Endothelial cell of umbilical vein (primary cell): ENCODE measurements at regions not wholly inside any gene's neighbourhood (a gene's known extent, or its start where the extent isn't known, plus 50 kb on each side); places are given as distances from the start of the nearest gene placed in this dataset.

Source experiments
- BruUV-seq: library from RNA; stranded (reverse); fragments of 400-500 nt; replicated peaks from 2 replicates; lab custom pipeline; 2021; lab: Mats Ljungman, UMichigan
- CTCF ChIA-PET: fragments of 300-600, 350-600 bp; sonication (Branson Sonifier 250); formaldehyde crosslinking; loops from one replicate; lab custom pipeline; 2021; ENCODE audit warnings: antibody characterized with exemption, inconsistent platforms; lab: Charles Lee
- POLR2A ChIA-PET: fragments of 300-600, 350-600 bp; sonication (Branson Sonifier 250); formaldehyde crosslinking; loops from one replicate; lab custom pipeline; 2021; ENCODE audit warnings: antibody characterized with exemption, inconsistent platforms; lab: Charles Lee
- DNase-seq: peaks from one replicate; pipeline ENCODE4 v3.0.0-alpha.2; 2011; ENCODE audit warnings: low read depth, low spot score
- FAIRE-seq: peaks from 2 replicates; lab custom pipeline; 2011; peaks lifted over from hg19 to GRCh38; lab: Jason Lieb, UNC
- H2AFZ ChIP-seq: 2 replicates; pipeline ENCODE4 v1.6.0; 2012; ENCODE audit warnings: low read depth, low read length, control low read depth, inconsistent platforms
- H3K27ac ChIP-seq: 2 replicates; pipeline ENCODE4 v1.5.1; 2011; ENCODE audit warnings: low read depth, mild to moderate bottlenecking, control low read depth, low read length, moderate library complexity; ENCODE audit not compliant: insufficient read depth
- H3K27me3 ChIP-seq, 2 experiments: 2 replicates each; pipeline versions ENCODE4 v1.6.0 to v1.6.1; 2011; ENCODE audit warnings: low read length in 2 of 2, mixed read lengths in 1 of 2; ENCODE audit not compliant: control insufficient read depth in 2 of 2, insufficient read depth in 2 of 2
- H3K36me3 ChIP-seq, 2 experiments: 2 replicates in 1 of 2; 3 replicates in 1 of 2; pipeline ENCODE4 v1.5.1; 2011; ENCODE audit warnings: low read length in 2 of 2, mild to moderate bottlenecking in 1 of 2, moderate library complexity in 1 of 2; ENCODE audit not compliant: control insufficient read depth in 2 of 2, insufficient read depth in 2 of 2; ENCODE audit errors: extremely low read depth in 1 of 2
- H3K4me1 ChIP-seq: 3 replicates; pipeline ENCODE4 v1.5.1; 2011; ENCODE audit warnings: mild to moderate bottlenecking, low read length; ENCODE audit not compliant: control insufficient read depth, insufficient read depth; ENCODE audit errors: extremely low read depth
- H3K4me2 ChIP-seq: 2 replicates; pipeline ENCODE4 v1.6.1; 2011; ENCODE audit warnings: low read length, control low read depth, mixed read lengths; ENCODE audit not compliant: insufficient read depth
- H3K4me3 ChIP-seq, 3 experiments: fragments of 200-600 bp in 1 of 3; sonication (generic), shearing (Covaris generic) in 1 of 3; replicated peaks in 1 of 3; 2 replicates each; pipeline ENCODE4 v1.5.1; 2011 to 2016; ENCODE audit warnings: control low read depth in 3 of 3, low read length in 3 of 3, mild to moderate bottlenecking in 2 of 3, inconsistent platforms in 1 of 3, low read depth in 1 of 3, moderate library complexity in 1 of 3; ENCODE audit not compliant: insufficient read depth in 1 of 3
- H3K79me2 ChIP-seq: 2 replicates; pipeline ENCODE4 v1.6.0; 2012; ENCODE audit warnings: low read length, inconsistent platforms; ENCODE audit not compliant: control insufficient read depth, insufficient read depth
- H3K9ac ChIP-seq: replicated peaks from 2 replicates; pipeline ENCODE3; 2011; ENCODE audit warnings: low read length, control low read depth; ENCODE audit not compliant: insufficient read depth; ENCODE audit errors: extremely low read depth
- H3K9me1 ChIP-seq: replicated peaks from 3 replicates; pipeline ENCODE4 v1.6.0; 2011; ENCODE audit warnings: mild to moderate bottlenecking, low read length; ENCODE audit not compliant: control insufficient read depth, insufficient read depth; ENCODE audit errors: extremely low read depth
- H3K9me3 ChIP-seq: replicated peaks from 2 replicates; pipeline ENCODE4 v1.5.1; 2012; ENCODE audit warnings: low read length, inconsistent platforms; ENCODE audit not compliant: control insufficient read depth, insufficient read depth
- H4K20me1 ChIP-seq: replicated peaks from 2 replicates; pipeline ENCODE3; 2011; ENCODE audit warnings: mild to moderate bottlenecking, low read length; ENCODE audit not compliant: control insufficient read depth, insufficient read depth; ENCODE audit errors: extremely low read depth
- EZH2 ChIP-seq: IDR thresholded peaks from 2 replicates; pipeline ENCODE4 v1.6.1; 2012; ENCODE audit warnings: borderline replicate concordance, low read depth, mild to moderate bottlenecking, moderate library complexity, low read length, inconsistent platforms; ENCODE audit not compliant: severe bottlenecking
- FOS ChIP-seq: IDR thresholded peaks from 2 replicates; pipeline ENCODE4 v1.6.1; 2011; ENCODE audit warnings: mild to moderate bottlenecking, low read length, moderate library complexity, borderline replicate concordance; ENCODE audit not compliant: insufficient read depth
- GATA2 ChIP-seq: IDR thresholded peaks from 2 replicates; pipeline ENCODE4 v1.7.0; 2011; ENCODE audit warnings: low read depth, mild to moderate bottlenecking, moderate library complexity, mixed read lengths, low read length; ENCODE audit not compliant: insufficient read length, insufficient read depth
- JUN ChIP-seq: IDR thresholded peaks from 2 replicates; pipeline ENCODE4 v1.6.1; 2011; ENCODE audit warnings: borderline replicate concordance, low read depth; ENCODE audit not compliant: insufficient read length, insufficient read depth
- POLR2A ChIP-seq: IDR thresholded peaks from 2 replicates; pipeline ENCODE4 v1.6.1; 2012; ENCODE audit warnings: low read depth, mild to moderate bottlenecking, control low read depth, low read length
- dilution Hi-C: fragments of 300-500 bp; cut with MboI; formaldehyde crosslinking; loops from one replicate; pipeline ENCODE4 v1.15.0; 2019; ENCODE audit warnings: low sequenced_read_pairs; ENCODE audit not compliant: extremely low pct_ligation_motif_present
- intact Hi-C: fragments of 100-400 bp; cut with micrococcal nuclease; formaldehyde crosslinking; loops from one replicate; pipeline ENCODE4 v1.10.0; 2022
- TF ChIP-seq, protein P1 (sequence below), 2 donors: IDR thresholded peaks; 1 replicate in 1 of 2; 2 replicates in 1 of 2; pipeline ENCODE4 v1.5.1; 2011; ENCODE audit warnings: low read length in 2 of 2, mild to moderate bottlenecking in 2 of 2, moderate library complexity in 2 of 2, control low read depth in 1 of 2, inconsistent platforms in 1 of 2, low read depth in 1 of 2; ENCODE audit not compliant: insufficient read depth in 1 of 2; ENCODE audit errors: extremely low read depth in 1 of 2
- TF ChIP-seq, protein P2 (sequence below): IDR thresholded peaks from 2 replicates; pipeline ENCODE4 v1.6.1; 2011; ENCODE audit not compliant: insufficient read depth, insufficient read length

DNA sequence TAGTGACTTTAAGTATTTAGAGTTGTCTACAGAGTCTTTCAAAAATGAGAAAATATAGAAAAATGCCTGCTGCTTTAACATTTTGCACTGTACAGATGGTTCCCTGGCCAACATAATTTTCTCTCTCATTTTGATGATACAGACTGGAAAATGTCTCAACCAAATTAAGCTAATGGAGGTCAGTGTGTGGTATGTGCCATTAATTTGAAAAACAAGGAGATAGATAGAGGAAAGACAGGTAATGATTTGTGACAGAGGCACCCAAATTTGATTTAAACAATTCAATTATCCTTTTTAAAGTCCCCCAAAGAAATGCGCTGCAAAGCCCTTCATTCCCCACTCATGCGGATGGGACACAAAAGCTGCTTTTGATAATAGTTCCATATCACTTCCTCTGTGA is 140.0 kb downstream of the ASCL1 start:
- DNase-seq (no peak), FAIRE-seq (no peak)
- TF ChIP-seq EZH2: no peak
- no peak for TF ChIP-seq JUN
- no peak for TF ChIP-seq POLR2A
- TF ChIP-seq GATA2: no peak
- TF ChIP-seq, protein P1, sequence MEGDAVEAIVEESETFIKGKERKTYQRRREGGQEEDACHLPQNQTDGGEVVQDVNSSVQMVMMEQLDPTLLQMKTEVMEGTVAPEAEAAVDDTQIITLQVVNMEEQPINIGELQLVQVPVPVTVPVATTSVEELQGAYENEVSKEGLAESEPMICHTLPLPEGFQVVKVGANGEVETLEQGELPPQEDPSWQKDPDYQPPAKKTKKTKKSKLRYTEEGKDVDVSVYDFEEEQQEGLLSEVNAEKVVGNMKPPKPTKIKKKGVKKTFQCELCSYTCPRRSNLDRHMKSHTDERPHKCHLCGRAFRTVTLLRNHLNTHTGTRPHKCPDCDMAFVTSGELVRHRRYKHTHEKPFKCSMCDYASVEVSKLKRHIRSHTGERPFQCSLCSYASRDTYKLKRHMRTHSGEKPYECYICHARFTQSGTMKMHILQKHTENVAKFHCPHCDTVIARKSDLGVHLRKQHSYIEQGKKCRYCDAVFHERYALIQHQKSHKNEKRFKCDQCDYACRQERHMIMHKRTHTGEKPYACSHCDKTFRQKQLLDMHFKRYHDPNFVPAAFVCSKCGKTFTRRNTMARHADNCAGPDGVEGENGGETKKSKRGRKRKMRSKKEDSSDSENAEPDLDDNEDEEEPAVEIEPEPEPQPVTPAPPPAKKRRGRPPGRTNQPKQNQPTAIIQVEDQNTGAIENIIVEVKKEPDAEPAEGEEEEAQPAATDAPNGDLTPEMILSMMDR (IDR thresholded peaks at IDR 0.05; ENCODE audit: extremely low read depth in 1 of 2, insufficient read depth in 1 of 2, low read depth in 1 of 2, low read length in 2 of 2): no peak
- TF ChIP-seq FOS: no peak
- TF ChIP-seq, protein P2, sequence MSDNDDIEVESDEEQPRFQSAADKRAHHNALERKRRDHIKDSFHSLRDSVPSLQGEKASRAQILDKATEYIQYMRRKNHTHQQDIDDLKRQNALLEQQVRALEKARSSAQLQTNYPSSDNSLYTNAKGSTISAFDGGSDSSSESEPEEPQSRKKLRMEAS: no peak
- Histone ChIP-seq H3K27ac (no peak overlapping the region), H3K36me3 (no peaks in the 10 kb centered on the region), H3K27me3 (no peaks in the 10 kb centered on the region), H3K4me3 (no peak overlapping the region), H2AFZ (no peak overlapping the region), H3K9ac (no peak overlapping the region), H3K4me2 (no peak overlapping the region), H3K4me1 (no peaks in the 10 kb centered on the region), H3K9me3 (peaks cover 3% of the 10 kb centered on the region), H3K79me2 (no peaks in the 10 kb centered on the region), H3K9me1 (no peaks in the 10 kb centered on the region), H4K20me1 (no peaks in the 10 kb centered on the region)
- intact Hi-C loops: no loop called here
- no TSS peak for BruUV-seq
- dilution Hi-C loops: no loop called here
- POLR2A ChIA-PET: no interaction called here
- CTCF ChIA-PET: no interaction called here
